ENCODE measurements at regions not wholly inside any gene's neighbourhood (a gene's known extent, or its start where the extent isn't known, plus 50 kb on each side); places are given as distances from the start of the nearest gene placed in this dataset.

DNA sequence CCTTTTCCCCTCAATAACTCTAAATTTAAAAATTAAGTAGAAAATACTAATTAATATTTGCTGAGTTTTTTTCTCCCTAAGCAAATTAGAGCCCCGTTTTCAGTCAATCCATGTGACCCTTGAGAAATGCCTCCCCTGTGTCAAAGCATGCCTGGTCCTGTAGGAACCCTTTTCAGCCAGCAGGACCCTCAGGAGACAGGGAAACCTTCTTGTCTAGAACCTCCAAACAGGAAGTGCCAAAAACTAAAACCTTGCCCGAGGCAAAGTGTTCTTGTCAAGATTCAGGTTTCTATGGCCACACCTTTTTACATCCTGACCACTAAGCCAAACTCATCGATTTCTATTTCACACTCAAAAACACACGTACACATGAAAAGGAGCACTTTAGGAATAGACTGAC is 60.1 kb upstream of the NFE2L3 start:
- in situ Hi-C loops (cut with HindIII; ENCODE audit: low pct_ligation_motif_present, low sequenced_read_pairs), result no loop called here
- Histone ChIP-seq H3K4me3 (ENCODE audit: low read depth, low read length) (no peak overlapping the region), H3K36me3 (replicated peaks) (no peaks in the 10 kb centered on the region), H3K27ac (no peak overlapping the region), H3K27me3 (replicated peaks) (no peaks in the 10 kb centered on the region)
- no peak for DNase-seq
- TF ChIP-seq, protein P1, sequence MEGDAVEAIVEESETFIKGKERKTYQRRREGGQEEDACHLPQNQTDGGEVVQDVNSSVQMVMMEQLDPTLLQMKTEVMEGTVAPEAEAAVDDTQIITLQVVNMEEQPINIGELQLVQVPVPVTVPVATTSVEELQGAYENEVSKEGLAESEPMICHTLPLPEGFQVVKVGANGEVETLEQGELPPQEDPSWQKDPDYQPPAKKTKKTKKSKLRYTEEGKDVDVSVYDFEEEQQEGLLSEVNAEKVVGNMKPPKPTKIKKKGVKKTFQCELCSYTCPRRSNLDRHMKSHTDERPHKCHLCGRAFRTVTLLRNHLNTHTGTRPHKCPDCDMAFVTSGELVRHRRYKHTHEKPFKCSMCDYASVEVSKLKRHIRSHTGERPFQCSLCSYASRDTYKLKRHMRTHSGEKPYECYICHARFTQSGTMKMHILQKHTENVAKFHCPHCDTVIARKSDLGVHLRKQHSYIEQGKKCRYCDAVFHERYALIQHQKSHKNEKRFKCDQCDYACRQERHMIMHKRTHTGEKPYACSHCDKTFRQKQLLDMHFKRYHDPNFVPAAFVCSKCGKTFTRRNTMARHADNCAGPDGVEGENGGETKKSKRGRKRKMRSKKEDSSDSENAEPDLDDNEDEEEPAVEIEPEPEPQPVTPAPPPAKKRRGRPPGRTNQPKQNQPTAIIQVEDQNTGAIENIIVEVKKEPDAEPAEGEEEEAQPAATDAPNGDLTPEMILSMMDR (IDR thresholded peaks at IDR 0.05; ENCODE audit: low read depth, low read length, missing control alignments), result peak; percentile 55

DNA sequence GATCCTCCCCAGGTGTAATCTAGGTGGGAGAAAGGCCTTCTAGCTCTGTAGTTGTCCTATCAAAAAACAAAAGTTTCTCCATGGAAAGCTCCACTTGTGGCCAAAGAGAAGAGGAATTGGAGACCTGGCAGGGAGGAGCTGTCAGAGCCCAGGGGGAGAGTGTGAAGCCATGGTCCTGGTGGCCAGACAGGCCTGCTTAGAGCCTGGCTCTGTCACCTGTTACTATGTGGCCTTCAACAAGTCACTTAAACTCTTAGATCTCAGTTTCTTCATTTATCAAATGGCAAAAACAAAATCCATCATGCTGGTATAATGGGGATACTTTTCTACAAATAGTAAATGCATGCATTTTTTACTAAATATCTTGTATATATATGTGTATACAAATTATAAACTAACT is 59.0 kb upstream of the NFE2L3 start:
- H3K27me3 ChIP-seq (replicated peaks), result no peaks in the 10 kb centered on the region
- no peak overlapping the region for H3K4me3 ChIP-seq (ENCODE audit: low read depth, low read length)
- in situ Hi-C loops (cut with HindIII; ENCODE audit: low pct_ligation_motif_present, low sequenced_read_pairs), result no loop called here
- H3K27ac ChIP-seq, result no peak overlapping the region
- no peak for DNase-seq
- no peaks in the 10 kb centered on the region for H3K36me3 ChIP-seq (replicated peaks)
- TF ChIP-seq, protein P1 (IDR thresholded peaks at IDR 0.05; ENCODE audit: low read depth, low read length, missing control alignments), result no peak

GRCh38 chr7:26096136-26096535 is 55.9 kb upstream of the NFE2L3 start:
- DNase-seq, result no peak
- H3K27ac ChIP-seq, result no peak overlapping the region
- H3K27me3 ChIP-seq (replicated peaks), result no peaks in the 10 kb centered on the region
- no peak overlapping the region for H3K4me3 ChIP-seq (ENCODE audit: low read depth, low read length)
- no peaks in the 10 kb centered on the region for H3K36me3 ChIP-seq (replicated peaks)
- in situ Hi-C loops (cut with HindIII; ENCODE audit: low pct_ligation_motif_present, low sequenced_read_pairs), result no loop called here
- TF ChIP-seq, protein P1 (IDR thresholded peaks at IDR 0.05; ENCODE audit: low read depth, low read length, missing control alignments), result no peak

- DNase-seq, result peak; percentile 0
- TF ChIP-seq, protein P1 (IDR thresholded peaks at IDR 0.05; ENCODE audit: low read depth, low read length, missing control alignments), result no peak
- Histone ChIP-seq H3K4me3 (ENCODE audit: low read depth, low read length) (no peak overlapping the region), H3K27me3 (replicated peaks) (no peaks in the 10 kb centered on the region), H3K36me3 (replicated peaks) (no peaks in the 10 kb centered on the region), H3K27ac (no peak overlapping the region)
- in situ Hi-C loops (cut with HindIII; ENCODE audit: low pct_ligation_motif_present, low sequenced_read_pairs), result no loop called here
Observed at GRCh38 chr7:26097837-26098668, 53.9 kb upstream of the NFE2L3 start.

DNA sequence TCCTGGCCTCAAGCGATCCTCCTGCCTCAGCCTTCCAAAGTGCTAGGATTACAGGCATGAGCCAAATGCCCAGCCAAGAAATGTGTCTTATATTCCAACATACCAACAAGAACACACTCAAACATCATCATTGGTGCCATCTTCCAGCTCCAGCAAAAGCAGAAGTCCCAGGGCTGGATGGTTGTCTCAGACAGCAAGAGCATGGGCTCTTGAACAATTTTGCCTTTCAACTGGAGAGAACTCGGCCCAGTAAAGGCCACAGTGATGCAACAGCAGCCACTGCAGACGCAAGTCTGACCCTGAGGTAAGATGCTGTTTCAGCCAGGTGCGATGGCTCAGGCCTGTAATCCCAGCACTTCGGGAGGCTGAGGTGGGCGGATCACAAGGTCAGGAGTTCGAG is 52.8 kb upstream of the NFE2L3 start:
- H3K4me3 ChIP-seq (ENCODE audit: low read depth, low read length), result no peak overlapping the region
- no peaks in the 10 kb centered on the region for H3K27me3 ChIP-seq (replicated peaks)
- no peak for DNase-seq
- no peak overlapping the region for H3K27ac ChIP-seq
- in situ Hi-C loops (cut with HindIII; ENCODE audit: low pct_ligation_motif_present, low sequenced_read_pairs), result no loop called here
- H3K36me3 ChIP-seq (replicated peaks), result no peaks in the 10 kb centered on the region
- TF ChIP-seq, protein P1 (IDR thresholded peaks at IDR 0.05; ENCODE audit: low read depth, low read length, missing control alignments), result no peak

Measured in brain microvascular endothelial cell (primary cell).